ENCODE measurements at regions not wholly inside any gene's neighbourhood (a gene's known extent, or its start where the extent isn't known, plus 50 kb on each side); places are given as distances from the start of the nearest gene placed in this dataset.

GRCh38 chr10:47237316-47238260 lies 62.4 kb upstream of the GDF10 start:
- DNase-seq = no peak
- Mint-ChIP-seq H3K4me1 (ENCODE audit: low read depth, unreplicated experiment) (no peaks in the 10 kb centered on the region), H3K4me3 (ENCODE audit: low read depth, unreplicated experiment) (no peak overlapping the region), H3K27me3 (ENCODE audit: unreplicated experiment) (peaks cover 48% of the 10 kb centered on the region), H3K27ac (ENCODE audit: unreplicated experiment) (no peak overlapping the region), H3K9me3 (ENCODE audit: low read depth, unreplicated experiment) (no peaks in the 10 kb centered on the region), H3K36me3 (ENCODE audit: insufficient read depth, unreplicated experiment) (no peaks in the 10 kb centered on the region)
- CTCF ChIA-PET = no interaction called here
- intact Hi-C loops (cut with micrococcal nuclease; ENCODE audit: unreplicated experiment) = no loop called here
- TF ChIP-seq, protein P1, sequence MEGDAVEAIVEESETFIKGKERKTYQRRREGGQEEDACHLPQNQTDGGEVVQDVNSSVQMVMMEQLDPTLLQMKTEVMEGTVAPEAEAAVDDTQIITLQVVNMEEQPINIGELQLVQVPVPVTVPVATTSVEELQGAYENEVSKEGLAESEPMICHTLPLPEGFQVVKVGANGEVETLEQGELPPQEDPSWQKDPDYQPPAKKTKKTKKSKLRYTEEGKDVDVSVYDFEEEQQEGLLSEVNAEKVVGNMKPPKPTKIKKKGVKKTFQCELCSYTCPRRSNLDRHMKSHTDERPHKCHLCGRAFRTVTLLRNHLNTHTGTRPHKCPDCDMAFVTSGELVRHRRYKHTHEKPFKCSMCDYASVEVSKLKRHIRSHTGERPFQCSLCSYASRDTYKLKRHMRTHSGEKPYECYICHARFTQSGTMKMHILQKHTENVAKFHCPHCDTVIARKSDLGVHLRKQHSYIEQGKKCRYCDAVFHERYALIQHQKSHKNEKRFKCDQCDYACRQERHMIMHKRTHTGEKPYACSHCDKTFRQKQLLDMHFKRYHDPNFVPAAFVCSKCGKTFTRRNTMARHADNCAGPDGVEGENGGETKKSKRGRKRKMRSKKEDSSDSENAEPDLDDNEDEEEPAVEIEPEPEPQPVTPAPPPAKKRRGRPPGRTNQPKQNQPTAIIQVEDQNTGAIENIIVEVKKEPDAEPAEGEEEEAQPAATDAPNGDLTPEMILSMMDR (IDR thresholded peaks at IDR 0.05; ENCODE audit: unreplicated experiment) = no peak
- BruUV-seq (replicated peaks) = no TSS peak

- intact Hi-C loops (cut with micrococcal nuclease; ENCODE audit: unreplicated experiment) = no loop called here
- TF ChIP-seq, protein P1 (IDR thresholded peaks at IDR 0.05; ENCODE audit: unreplicated experiment) = no peak
- Mint-ChIP-seq H3K9me3 (ENCODE audit: low read depth, unreplicated experiment) (no peaks in the 10 kb centered on the region), H3K4me1 (ENCODE audit: low read depth, unreplicated experiment) (no peaks in the 10 kb centered on the region), H3K27me3 (ENCODE audit: unreplicated experiment) (peaks cover 58% of the 10 kb centered on the region), H3K27ac (ENCODE audit: unreplicated experiment) (no peak overlapping the region), H3K36me3 (ENCODE audit: insufficient read depth, unreplicated experiment) (no peaks in the 10 kb centered on the region), H3K4me3 (ENCODE audit: low read depth, unreplicated experiment) (no peak overlapping the region)
- CTCF ChIA-PET = no interaction called here
- no TSS peak for BruUV-seq (replicated peaks)
- DNase-seq = no peak
Observed at GRCh38 chr10:47238331-47239095, 61.5 kb upstream of the GDF10 start.

DNA sequence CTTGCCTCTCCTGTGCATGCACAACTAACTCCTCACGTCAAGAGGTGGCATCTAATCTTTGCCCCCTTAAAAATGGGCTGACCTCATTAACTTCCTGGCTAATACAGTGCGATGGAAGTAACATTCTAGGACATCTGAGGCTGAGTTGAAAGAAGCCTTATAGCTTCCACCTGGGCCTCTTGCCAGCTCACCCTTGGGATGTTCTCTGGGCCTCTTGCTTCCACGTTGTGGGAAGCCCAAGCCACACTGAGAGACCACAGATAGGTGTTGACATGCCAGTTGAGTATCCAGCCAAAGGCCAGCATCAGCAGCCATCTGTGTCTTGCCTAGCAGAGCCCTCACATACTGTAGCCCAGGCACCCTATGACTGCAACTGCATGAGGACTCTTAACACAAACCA lies 60.8 kb upstream of the GDF10 start:
- CTCF ChIA-PET = no interaction called here
- intact Hi-C loops (cut with micrococcal nuclease; ENCODE audit: unreplicated experiment) = no loop called here
- no peak for DNase-seq
- TF ChIP-seq, protein P1 (IDR thresholded peaks at IDR 0.05; ENCODE audit: unreplicated experiment) = no peak
- Mint-ChIP-seq H3K27me3 (ENCODE audit: unreplicated experiment) (peaks cover 59% of the 10 kb centered on the region), H3K4me3 (ENCODE audit: low read depth, unreplicated experiment) (no peak overlapping the region), H3K27ac (ENCODE audit: unreplicated experiment) (no peak overlapping the region), H3K4me1 (ENCODE audit: low read depth, unreplicated experiment) (no peaks in the 10 kb centered on the region), H3K9me3 (ENCODE audit: low read depth, unreplicated experiment) (no peaks in the 10 kb centered on the region), H3K36me3 (ENCODE audit: insufficient read depth, unreplicated experiment) (no peaks in the 10 kb centered on the region)
- BruUV-seq (replicated peaks) = no TSS peak

DNA sequence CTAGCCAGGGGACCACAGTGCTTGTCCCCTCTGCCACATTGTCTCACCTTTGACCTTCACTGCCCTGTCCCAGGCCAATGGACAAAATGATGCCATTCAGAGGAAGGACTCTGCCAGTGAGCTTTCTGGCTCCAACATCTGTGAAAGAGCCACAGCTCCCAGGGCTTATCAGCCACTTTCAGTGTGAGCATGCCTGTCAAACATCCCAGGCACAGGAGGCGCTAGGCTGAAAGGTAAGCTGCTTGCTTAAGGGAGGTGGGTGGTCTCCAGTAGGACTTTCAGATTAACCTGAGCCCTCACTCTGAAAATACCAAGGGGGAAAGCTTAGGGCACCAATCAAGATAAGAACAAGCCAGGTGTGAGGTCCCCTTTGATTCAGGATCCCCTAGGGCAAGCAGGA lies 59.8 kb upstream of the GDF10 start:
- BruUV-seq (replicated peaks) = no TSS peak
- Mint-ChIP-seq H3K4me1 (ENCODE audit: low read depth, unreplicated experiment) (no peaks in the 10 kb centered on the region), H3K9me3 (ENCODE audit: low read depth, unreplicated experiment) (no peaks in the 10 kb centered on the region), H3K36me3 (ENCODE audit: insufficient read depth, unreplicated experiment) (no peaks in the 10 kb centered on the region), H3K4me3 (ENCODE audit: low read depth, unreplicated experiment) (no peak overlapping the region), H3K27ac (ENCODE audit: unreplicated experiment) (no peak overlapping the region), H3K27me3 (ENCODE audit: unreplicated experiment) (peaks cover 59% of the 10 kb centered on the region)
- CTCF ChIA-PET = no interaction called here
- no peak for DNase-seq
- TF ChIP-seq, protein P1 (IDR thresholded peaks at IDR 0.05; ENCODE audit: unreplicated experiment) = no peak
- intact Hi-C loops (cut with micrococcal nuclease; ENCODE audit: unreplicated experiment) = no loop called here

Data from Calu3 (cell line).